ENCODE measurements at regions not wholly inside any gene's neighbourhood (a gene's known extent, or its start where the extent isn't known, plus 50 kb on each side); places are given as distances from the start of the nearest gene placed in this dataset.
"Not testable (repeated sequence)": the region's sequence is repeated elsewhere in the genome, so short reads cannot be mapped to it uniquely, and the experiment has no call there.

GRCh38 chr3:181917027-181917426 is 205.3 kb downstream of the SOX2 start:
- no peak for DNase-seq (ENCODE audit: low read depth in 3 of 3, low spot score in 1 of 3)

DNA sequence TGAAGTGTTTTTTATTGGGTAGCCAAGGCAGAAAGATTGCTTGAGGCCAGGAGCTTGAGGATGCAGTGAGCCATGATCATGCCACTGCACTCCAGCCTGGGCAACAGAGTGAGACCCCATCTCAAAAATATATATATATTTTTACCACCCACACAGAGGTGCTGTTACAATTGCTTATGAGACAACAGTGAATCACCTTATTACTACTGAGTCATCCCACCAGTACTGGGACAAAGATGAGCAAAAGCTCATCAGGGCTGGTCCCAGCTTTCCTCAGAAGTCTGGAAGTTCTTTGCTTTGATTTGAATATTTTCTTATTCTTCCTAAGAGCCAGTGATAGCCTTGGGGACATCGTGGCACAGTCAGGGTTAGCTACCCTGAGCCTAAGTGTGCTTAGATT is 207.7 kb downstream of the SOX2 start:
- DNase-seq (ENCODE audit: low read depth in 3 of 3, low spot score in 1 of 3), result no peak

DNA sequence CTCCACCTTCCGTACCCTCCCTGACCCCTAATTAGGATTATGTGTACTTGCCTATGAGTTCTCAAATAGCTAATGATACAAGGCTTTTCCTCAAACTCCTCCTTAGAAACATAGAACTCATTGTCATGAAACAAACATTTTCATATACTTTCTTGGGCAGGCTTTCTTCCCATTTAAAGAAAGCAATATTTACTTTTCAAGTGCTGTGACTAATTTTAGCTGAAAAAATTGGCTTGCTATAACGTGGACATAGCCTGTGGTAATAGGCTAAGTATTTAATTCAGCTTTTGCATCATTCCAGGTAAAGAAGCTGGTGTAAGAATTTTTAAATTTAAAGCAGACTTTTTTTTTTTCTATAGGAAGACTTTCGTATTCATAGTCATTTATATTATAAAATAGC is 208.7 kb downstream of the SOX2 start:
- DNase-seq (ENCODE audit: low read depth in 3 of 3, low spot score in 1 of 3), result no peak

GRCh38 chr3:181921220-181921619 is 209.5 kb downstream of the SOX2 start:
- DNase-seq (ENCODE audit: low read depth in 3 of 3, low spot score in 1 of 3), result no peak

GRCh38 chr3:181925841-181926240 is 214.1 kb downstream of the SOX2 start:
- not testable (repeated sequence) for DNase-seq (ENCODE audit: low read depth in 3 of 3, low spot score in 1 of 3)

DNA sequence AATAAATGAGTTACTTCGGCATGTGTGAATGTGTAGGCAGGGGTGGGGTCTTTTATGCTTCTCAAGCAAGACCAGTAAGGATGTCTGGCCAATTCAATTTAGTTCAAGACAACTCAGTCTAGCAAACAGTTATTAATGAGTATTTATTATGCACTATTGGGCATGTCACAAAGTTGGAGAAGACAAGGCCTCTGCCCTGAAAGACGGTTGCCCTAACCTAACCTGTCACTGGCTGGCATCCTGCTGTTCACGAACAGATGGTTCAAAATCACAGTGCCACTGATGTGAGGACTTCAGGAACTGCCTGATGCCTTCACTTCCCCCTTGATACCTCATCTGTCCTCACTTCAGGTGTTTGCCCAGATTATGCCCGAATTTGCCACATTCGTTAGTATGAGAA is 217.8 kb downstream of the SOX2 start:
- DNase-seq (ENCODE audit: low read depth in 3 of 3, low spot score in 1 of 3), result no peak

GRCh38 chr3:181930105-181930504 is 218.4 kb downstream of the SOX2 start:
- DNase-seq (ENCODE audit: low read depth in 3 of 3, low spot score in 1 of 3), result no peak

GRCh38 chr3:181932039-181932438 is 220.3 kb downstream of the SOX2 start:
- no peak for DNase-seq (ENCODE audit: low read depth in 3 of 3, low spot score in 1 of 3)

GRCh38 chr3:181933052-181933618 is 221.4 kb downstream of the SOX2 start:
- no peak for DNase-seq (ENCODE audit: low read depth in 3 of 3, low spot score in 1 of 3)

- DNase-seq (ENCODE audit: low read depth in 3 of 3, low spot score in 1 of 3), result no peak
Measured at GRCh38 chr3:181935915-181936314, 224.2 kb downstream of the SOX2 start.

DNA sequence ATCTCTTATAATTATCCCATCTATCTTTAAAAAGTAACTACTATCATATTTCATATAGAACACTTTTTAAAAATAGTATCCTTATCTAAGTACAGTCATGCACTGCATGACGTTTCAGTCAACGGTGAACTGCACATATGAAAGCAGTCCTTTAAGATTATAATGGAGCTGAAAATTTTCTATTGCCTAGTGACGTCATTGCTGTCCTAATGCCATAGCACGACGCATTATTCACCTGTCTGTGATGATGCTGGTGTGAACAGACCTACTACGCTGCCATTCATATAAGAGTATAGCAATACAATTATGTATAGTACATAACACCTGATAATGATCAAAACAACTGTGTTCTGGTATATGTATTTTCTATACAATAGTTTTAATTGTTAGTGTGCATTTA is 225.0 kb downstream of the SOX2 start:
- no peak for DNase-seq (ENCODE audit: low read depth in 3 of 3, low spot score in 1 of 3)

DNA sequence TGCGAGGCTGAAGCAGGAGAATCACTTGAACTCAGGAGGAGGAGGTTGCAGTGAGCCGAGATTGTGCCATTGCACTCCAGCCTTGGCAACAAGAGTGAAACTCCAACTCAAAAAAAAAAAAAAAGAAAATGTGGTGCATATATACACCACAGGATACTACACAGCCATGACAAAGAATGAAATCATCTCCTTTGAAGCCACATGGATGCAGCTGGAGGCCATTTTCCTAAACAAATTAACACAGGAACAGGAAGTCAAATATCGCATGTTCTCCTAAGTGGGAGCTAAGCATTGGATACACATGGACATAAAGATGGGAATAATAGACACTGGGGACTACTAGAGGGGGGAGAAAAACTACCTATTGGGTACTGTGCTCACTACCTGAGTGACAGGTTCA is 226.9 kb downstream of the SOX2 start:
- not testable (repeated sequence) for DNase-seq (ENCODE audit: low read depth in 3 of 3, low spot score in 1 of 3)

- DNase-seq (ENCODE audit: low read depth in 3 of 3, low spot score in 1 of 3), result no peak
Measured at GRCh38 chr3:181940703-181941102, 229.0 kb downstream of the SOX2 start.

GRCh38 chr3:181941250-181941649 is 229.5 kb downstream of the SOX2 start:
- DNase-seq (ENCODE audit: low read depth in 3 of 3, low spot score in 1 of 3), result no peak

GRCh38 chr3:181943285-181943684 is 231.6 kb downstream of the SOX2 start:
- no peak for DNase-seq (ENCODE audit: low read depth in 3 of 3, low spot score in 1 of 3)

DNA sequence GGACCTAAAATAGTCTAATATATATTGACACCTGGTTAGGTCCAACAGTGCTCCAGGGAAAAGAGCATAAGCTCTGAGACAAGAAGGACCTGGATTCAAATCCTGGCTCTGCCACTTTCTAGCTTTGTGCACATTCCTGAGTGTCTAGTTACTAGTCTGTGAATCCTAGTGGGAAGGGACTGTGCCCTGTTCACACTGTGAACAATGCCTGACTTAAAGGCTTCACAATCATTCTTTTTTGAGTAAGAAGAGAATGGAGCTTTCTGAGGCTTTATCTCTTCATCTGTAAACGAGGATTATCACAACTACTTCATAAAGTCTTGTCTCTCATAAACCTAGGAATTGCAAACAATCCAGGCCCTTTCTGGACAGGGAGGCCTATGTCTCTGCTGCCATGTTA is 235.9 kb downstream of the SOX2 start:
- DNase-seq (ENCODE audit: low read depth in 3 of 3, low spot score in 1 of 3), result no peak

DNA sequence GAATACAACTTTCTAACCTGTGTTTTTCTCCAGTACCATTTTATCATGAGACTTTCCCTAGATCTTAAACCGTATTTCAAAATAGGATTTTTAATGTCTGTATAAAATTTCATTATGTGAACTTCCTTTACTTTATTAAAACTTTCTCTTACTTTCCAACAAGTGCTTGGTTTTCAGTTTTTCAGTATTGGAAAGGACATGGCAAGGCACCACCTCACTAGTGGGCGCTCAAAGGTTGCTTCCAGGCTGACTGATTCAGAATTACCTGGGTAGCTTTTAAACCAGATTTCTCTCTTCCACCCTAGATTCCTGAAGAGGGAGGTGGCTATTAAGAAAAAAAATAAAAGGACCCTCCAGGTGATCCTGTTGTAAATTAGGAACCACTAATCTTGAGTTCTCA is 236.6 kb downstream of the SOX2 start:
- DNase-seq (ENCODE audit: low read depth in 3 of 3, low spot score in 1 of 3), result no peak

DNA sequence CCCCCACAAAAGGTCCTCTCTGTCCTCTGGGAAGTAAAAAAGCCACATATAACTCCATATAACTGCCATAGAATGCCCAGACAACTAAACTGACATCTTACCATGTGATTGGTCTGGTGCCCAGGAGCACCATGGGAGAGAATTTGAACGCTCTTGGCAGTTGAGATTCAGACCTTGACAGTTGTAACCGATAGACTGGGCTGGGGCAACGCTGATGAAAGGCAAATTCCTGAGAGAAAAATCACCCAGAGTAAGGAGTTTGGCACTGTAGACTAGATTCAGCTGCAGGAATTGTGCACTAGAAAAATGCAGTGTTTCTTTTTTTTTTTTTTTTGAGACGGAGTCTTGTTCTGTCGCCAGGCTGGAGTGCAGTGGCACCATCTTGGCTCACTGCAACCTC is 240.5 kb downstream of the SOX2 start:
- DNase-seq (ENCODE audit: low read depth in 3 of 3, low spot score in 1 of 3), result no peak

GRCh38 chr3:181952929-181953328 is 241.2 kb downstream of the SOX2 start:
- DNase-seq (ENCODE audit: low read depth in 3 of 3, low spot score in 1 of 3), result no peak

DNA sequence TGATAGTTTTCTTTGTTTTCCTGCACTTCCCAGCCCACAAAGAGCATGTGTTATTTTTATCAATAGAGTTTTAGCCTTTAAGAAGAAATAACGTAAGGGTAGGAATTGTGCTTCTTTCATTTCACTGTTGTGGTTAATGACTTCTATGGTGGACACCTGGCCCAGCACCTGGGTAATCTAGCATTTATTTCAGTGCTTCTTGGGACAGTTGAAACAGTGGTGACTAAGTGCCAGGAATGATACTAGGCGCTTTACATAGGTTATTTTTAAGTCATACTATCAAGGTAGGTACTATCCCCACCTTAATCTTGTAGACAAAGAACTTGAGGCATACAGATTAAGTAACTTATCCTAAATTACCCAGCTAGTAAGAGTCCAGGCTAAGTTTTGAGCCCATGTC is 243.8 kb downstream of the SOX2 start:
- DNase-seq (ENCODE audit: low read depth in 3 of 3, low spot score in 1 of 3), result no peak

GRCh38 chr3:181956122-181956521 is 244.4 kb downstream of the SOX2 start:
- DNase-seq (ENCODE audit: low read depth in 3 of 3, low spot score in 1 of 3), result no peak

DNA sequence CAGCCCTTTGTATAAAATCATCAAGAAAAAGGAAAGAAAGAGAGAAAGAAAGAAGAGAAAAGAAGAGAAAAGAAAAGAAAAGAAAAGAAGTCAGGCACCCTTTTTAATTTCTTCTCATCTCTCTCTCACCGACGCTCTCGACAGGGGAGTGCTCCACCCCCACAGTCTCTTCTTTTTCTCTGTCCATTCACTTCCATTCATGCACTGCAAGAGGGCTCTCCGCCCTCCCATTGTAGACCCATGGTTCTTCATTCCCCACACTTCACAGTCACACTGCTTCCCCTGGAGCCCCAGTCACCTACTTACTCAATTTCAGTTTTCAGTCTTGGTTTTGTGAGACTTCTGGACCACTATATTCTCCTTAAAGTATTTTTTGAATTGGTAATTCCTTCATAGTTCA is 254.7 kb downstream of the SOX2 start:
- DNase-seq (ENCODE audit: low read depth in 3 of 3, low spot score in 1 of 3), result no peak

DNA sequence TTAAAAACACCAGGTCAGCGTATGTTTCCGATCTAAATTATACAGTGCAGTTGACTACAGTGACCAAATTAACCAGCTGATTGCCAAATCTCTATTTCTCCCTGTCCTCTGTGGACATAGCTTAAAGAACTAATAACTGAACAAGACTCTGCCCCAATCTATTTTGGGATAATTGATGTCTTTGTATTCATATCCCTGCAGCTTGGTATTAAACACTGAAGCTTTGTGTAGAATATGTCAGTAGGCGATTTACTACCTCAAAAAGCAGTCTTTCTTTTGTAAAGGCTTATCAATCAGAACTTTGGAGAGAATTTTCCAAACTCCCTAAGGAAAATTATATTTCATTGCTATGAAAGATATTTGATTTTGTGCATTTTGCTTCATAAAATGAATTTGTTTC is 258.2 kb downstream of the SOX2 start:
- DNase-seq (ENCODE audit: low read depth in 3 of 3, low spot score in 1 of 3), result no peak

DNA sequence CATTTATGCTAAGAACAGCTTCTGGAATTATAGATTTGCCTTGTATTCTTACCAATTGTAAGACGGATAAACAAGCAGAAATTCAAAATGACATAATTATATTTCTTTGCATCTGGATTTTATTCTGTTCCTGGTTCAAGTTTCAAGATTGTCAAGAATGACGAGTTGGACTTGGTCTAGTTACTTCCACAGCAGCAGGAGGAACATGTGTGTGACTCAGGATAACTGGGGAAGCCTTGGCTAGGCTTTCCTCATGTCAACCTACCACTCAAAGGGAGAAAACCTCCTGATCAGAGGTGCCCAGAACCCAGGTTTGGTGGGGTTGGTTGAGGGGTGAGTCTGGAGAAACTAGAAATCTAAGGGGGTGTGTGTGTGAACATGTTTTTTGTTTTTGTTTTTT is 259.7 kb downstream of the SOX2 start:
- no peak for DNase-seq (ENCODE audit: low read depth in 3 of 3, low spot score in 1 of 3)
